Psoas muscle (tissue), 7 donors: ENCODE measurements at regions not wholly inside any gene's neighbourhood (a gene's known extent, or its start where the extent isn't known, plus 50 kb on each side); places are given as distances from the start of the nearest gene placed in this dataset.

Experiments
- ATAC-seq, 4 donors: fragments of 200-7000 bp; cut with Tn5 transposase; one replicate each; pipeline ENCODE4 v1.9.1; 2020; ENCODE audit warnings: moderate library complexity in 3 of 4, mild to moderate bottlenecking in 2 of 4
- DNase-seq, 2 donors: peaks; one replicate each; pipeline ENCODE4 v3.0.0-alpha.2; 2020
- H3K27ac ChIP-seq: fragments of 200-600 bp; one replicate; pipeline ENCODE4 v1.8.0; 2022
- H3K27me3 ChIP-seq, 3 donors: fragments of 200-600 bp in 1 of 3; one replicate each; pipeline versions ENCODE4 v1.6.1 to v1.8.0; 2013 to 2022; ENCODE audit warnings: low read length in 2 of 3, mild to moderate bottlenecking in 2 of 3, moderate library complexity in 1 of 3; ENCODE audit not compliant: insufficient read depth in 3 of 3
- H3K36me3 ChIP-seq, 2 donors: fragments of 200-600 bp in 1 of 2; one replicate each; pipeline versions ENCODE4 v1.6.1 to v1.8.0; 2013 to 2022; ENCODE audit warnings: low read depth in 1 of 2, mild to moderate bottlenecking in 1 of 2, moderate library complexity in 1 of 2; ENCODE audit not compliant: insufficient read depth in 1 of 2
- H3K4me1 ChIP-seq: fragments of 200-600 bp; one replicate; pipeline ENCODE4 v1.8.0; 2022
- H3K4me3 ChIP-seq: fragments of 200-600 bp; one replicate; pipeline ENCODE4 v1.8.0; 2022; ENCODE audit warnings: mild to moderate bottlenecking
- H3K9me3 ChIP-seq: fragments of 200-600 bp; one replicate; pipeline ENCODE4 v1.8.0; 2022
- CTCF ChIP-seq: fragments of 200-600 bp; IDR thresholded peaks from one replicate; pipeline ENCODE4 v1.8.0; 2022; ENCODE audit warnings: antibody characterized with exemption
- WGBS, 3 donors: extraction: QIAGEN DNeasy Blood & Tissue Kit; methylation state at CpG; one replicate each; pipeline versions ENCODE4 v1.1.6 to v1.1.7; 2013; 5-methylcytosine and 5-hydroxymethylcytosine counted together
- intact Hi-C, 2 donors: fragments of 100-400 bp; cut with DNase I; formaldehyde crosslinking; loops; one replicate each; pipeline versions ENCODE4 v1.11.0 to v1.14.2; 2022
- donor health status: healthy with polysubstance abuse.
- donor health status: DM: no; HTN: no; CAD: no; lungs with moderate emphysema.
- donor health status: Bipolar disorder and iron deficiency.
- donor health status: healthy.
- donor health status: DM: yes; HTN: yes; CAD: no.
- donor health status: DM: no; HTN: no; CAD: no.
- donor health status: DM: yes; HTN: yes; CAD: no.

- DNase-seq, result no peak
- 59 to 67% (median 65%) methylated on average over 5 of the region's 5 CpGs for WGBS, 3 donors
- Histone ChIP-seq H3K4me1 (no peaks in the 10 kb centered on the region), H3K36me3 (no peaks in the 10 kb centered on the region), H3K27me3 (no peaks in the 10 kb centered on the region), H3K4me3 (no peak overlapping the region), H3K9me3 (no peaks in the 10 kb centered on the region), H3K27ac (no peak overlapping the region)
- ATAC-seq, result no peak
- TF ChIP-seq CTCF, result no peak
- intact Hi-C loops, result no loop called here
These were observed 108.8 kb upstream of the GPR149 start for GRCh38 chr3:154538566-154539360.

- H3K36me3 ChIP-seq, result no peaks in the 10 kb centered on the region
- 77 to 85% (median 81%) methylated on average over 1 of the region's 1 CpG for WGBS, 3 donors
- ATAC-seq, result no peak
These were observed 106.8 kb upstream of the GPR149 start for GRCh38 chr3:154536751-154537150.

GRCh38 chr3:154522036-154522602 lies 92.1 kb upstream of the GPR149 start:
- no peak overlapping the region for H3K27ac ChIP-seq
- no peak for ATAC-seq
- H3K4me1 ChIP-seq, result no peaks in the 10 kb centered on the region
- no peak for DNase-seq
- no peaks in the 10 kb centered on the region for H3K27me3 ChIP-seq
- no peak for TF ChIP-seq CTCF
- no peak overlapping the region for H3K4me3 ChIP-seq
- intact Hi-C loops, result no loop called here
- no peaks in the 10 kb centered on the region for H3K36me3 ChIP-seq
- H3K9me3 ChIP-seq, result no peaks in the 10 kb centered on the region

More at GRCh38 chr3:154536751-154537150, 106.8 kb upstream of the GPR149 start:
- no peak for DNase-seq
- H3K27me3 ChIP-seq, result no peaks in the 10 kb centered on the region
- no peaks in the 10 kb centered on the region for H3K4me1 ChIP-seq
- TF ChIP-seq CTCF, result no peak
- no peak overlapping the region for H3K4me3 ChIP-seq
- H3K9me3 ChIP-seq, result no peaks in the 10 kb centered on the region
- intact Hi-C loops, result no loop called here
- no peak overlapping the region for H3K27ac ChIP-seq

GRCh38 chr3:154517404-154517803 lies 87.4 kb upstream of the GPR149 start:
- 15 to 31% (median 16%) methylated on average over 2 of the region's 2 CpGs for WGBS, 3 donors
- no peaks in the 10 kb centered on the region for H3K4me1 ChIP-seq
- no peak overlapping the region for H3K4me3 ChIP-seq
- H3K36me3 ChIP-seq, result no peaks in the 10 kb centered on the region
- no peaks in the 10 kb centered on the region for H3K9me3 ChIP-seq
- ATAC-seq (no peak), DNase-seq (no peak)
- intact Hi-C loops, result no loop called here
- no peaks in the 10 kb centered on the region for H3K27me3 ChIP-seq
- no peak overlapping the region for H3K27ac ChIP-seq
- no peak for TF ChIP-seq CTCF
